ENCODE measurements at regions not wholly inside any gene's neighbourhood (a gene's known extent, or its start where the extent isn't known, plus 50 kb on each side); places are given as distances from the start of the nearest gene placed in this dataset.

GRCh38 chr16:82470016-82470415 lies 156.8 kb upstream of the CDH13 start:
- Histone ChIP-seq H3K36me3 (no peaks in the 10 kb centered on the region), H3K4me3 (no peak overlapping the region), H3K4me1 (no peaks in the 10 kb centered on the region), H3K27me3 (ENCODE audit: low read depth) (peaks cover 11% of the 10 kb centered on the region), H3K9me3 (replicated peaks) (peaks cover 9% of the 10 kb centered on the region), H3K27ac (replicated peaks) (no peak overlapping the region)
- intact Hi-C loops (cut with micrococcal nuclease) = no loop called here
- TF ChIP-seq CTCF (IDR thresholded peaks at IDR 0.05; ENCODE audit: borderline replicate concordance) = no peak
- DNase-seq = no peak

- intact Hi-C loops (cut with micrococcal nuclease) = no loop called here
- Histone ChIP-seq H3K36me3 (no peaks in the 10 kb centered on the region), H3K27me3 (ENCODE audit: low read depth) (peaks cover 13% of the 10 kb centered on the region), H3K27ac (replicated peaks) (no peak overlapping the region), H3K4me1 (no peaks in the 10 kb centered on the region), H3K9me3 (replicated peaks) (no peaks in the 10 kb centered on the region), H3K4me3 (no peak overlapping the region)
- TF ChIP-seq CTCF (IDR thresholded peaks at IDR 0.05; ENCODE audit: borderline replicate concordance) = no peak
- no peak for DNase-seq
These were observed 162.6 kb upstream of the CDH13 start for GRCh38 chr16:82464187-82464586.

GRCh38 chr16:82460766-82461165 lies 166.0 kb upstream of the CDH13 start:
- intact Hi-C loops (cut with micrococcal nuclease) = no loop called here
- H3K9me3 ChIP-seq (replicated peaks) = no peaks in the 10 kb centered on the region
- no peaks in the 10 kb centered on the region for H3K4me1 ChIP-seq
- no peak overlapping the region for H3K27ac ChIP-seq (replicated peaks)
- peaks cover 28% of the 10 kb centered on the region for H3K27me3 ChIP-seq (ENCODE audit: low read depth)
- TF ChIP-seq CTCF (IDR thresholded peaks at IDR 0.05; ENCODE audit: borderline replicate concordance) = no peak
- DNase-seq = no peak
- no peak overlapping the region for H3K4me3 ChIP-seq
- H3K36me3 ChIP-seq = no peaks in the 10 kb centered on the region

- no peaks in the 10 kb centered on the region for H3K36me3 ChIP-seq
- H3K9me3 ChIP-seq (replicated peaks) = no peaks in the 10 kb centered on the region
- H3K4me1 ChIP-seq = no peaks in the 10 kb centered on the region
- H3K27me3 ChIP-seq (ENCODE audit: low read depth) = peaks cover 28% of the 10 kb centered on the region
- no peak for DNase-seq
- TF ChIP-seq CTCF (IDR thresholded peaks at IDR 0.05; ENCODE audit: borderline replicate concordance) = no peak
- intact Hi-C loops (cut with micrococcal nuclease) = no loop called here
- H3K27ac ChIP-seq (replicated peaks) = no peak overlapping the region
- no peak overlapping the region for H3K4me3 ChIP-seq
These were observed 167.1 kb upstream of the CDH13 start for GRCh38 chr16:82459580-82460256.

GRCh38 chr16:82456683-82457082 lies 170.1 kb upstream of the CDH13 start:
- Histone ChIP-seq H3K27ac (replicated peaks) (no peak overlapping the region), H3K36me3 (no peaks in the 10 kb centered on the region), H3K4me1 (no peaks in the 10 kb centered on the region), H3K9me3 (replicated peaks) (no peaks in the 10 kb centered on the region), H3K4me3 (no peak overlapping the region), H3K27me3 (ENCODE audit: low read depth) (peaks cover 28% of the 10 kb centered on the region)
- DNase-seq = peak; percentile 20
- peak; percentile 82 for TF ChIP-seq CTCF (IDR thresholded peaks at IDR 0.05; ENCODE audit: borderline replicate concordance)
- intact Hi-C loops (cut with micrococcal nuclease) = no loop called here

Data from left ventricle myocardium inferior (tissue), 1 donor.